Omental fat pad (tissue), 3 donors: ENCODE measurements at regions not wholly inside any gene's neighbourhood (a gene's known extent, or its start where the extent isn't known, plus 50 kb on each side); places are given as distances from the start of the nearest gene placed in this dataset.
A peak's percentile ranks its signal among the peaks of the same experiment; 100 is the strongest.

Source experiments
- ATAC-seq: fragments of 150-250 bp; one replicate; pipeline ENCODE4 v1.9.1; 2016; ENCODE audit warnings: mild to moderate bottlenecking, moderate library complexity; ENCODE audit not compliant: low FRiP score
- DNase-seq: peaks from one replicate; pipeline ENCODE4 v3.0.0-alpha.2; 2019; ENCODE audit warnings: low spot score
- TF ChIP-seq, protein P1 (sequence below), 3 donors: fragments of 450-650 bp; IDR thresholded peaks; one replicate each; pipeline ENCODE4 v1.5.1; 2016 to 2017; ENCODE audit warnings: antibody characterized with exemption in 3 of 3, mild to moderate bottlenecking in 3 of 3, moderate library complexity in 2 of 3

DNA sequence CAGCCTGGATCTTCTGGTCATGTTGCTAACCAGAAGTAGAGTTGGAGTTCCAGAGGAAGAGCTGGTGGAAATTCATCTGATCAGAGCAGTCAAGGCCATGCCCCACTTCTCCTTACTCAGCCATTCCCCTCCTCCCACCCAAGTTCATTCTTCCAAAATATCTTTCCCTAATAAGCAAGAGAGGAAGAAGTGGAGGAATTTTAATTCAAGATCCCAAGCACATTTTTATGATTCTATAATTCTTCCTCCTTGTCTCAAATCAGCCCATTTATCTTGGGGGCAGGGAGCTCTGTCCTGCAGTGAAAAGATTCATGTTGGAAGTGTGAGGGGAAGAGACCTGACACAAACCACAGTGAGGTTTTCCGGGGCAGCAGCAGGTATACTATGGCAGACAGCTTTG is 85.0 kb upstream of the GALNT15 start:
- ATAC-seq (peak; percentile 5), DNase-seq (no peak)
- TF ChIP-seq, protein P1, sequence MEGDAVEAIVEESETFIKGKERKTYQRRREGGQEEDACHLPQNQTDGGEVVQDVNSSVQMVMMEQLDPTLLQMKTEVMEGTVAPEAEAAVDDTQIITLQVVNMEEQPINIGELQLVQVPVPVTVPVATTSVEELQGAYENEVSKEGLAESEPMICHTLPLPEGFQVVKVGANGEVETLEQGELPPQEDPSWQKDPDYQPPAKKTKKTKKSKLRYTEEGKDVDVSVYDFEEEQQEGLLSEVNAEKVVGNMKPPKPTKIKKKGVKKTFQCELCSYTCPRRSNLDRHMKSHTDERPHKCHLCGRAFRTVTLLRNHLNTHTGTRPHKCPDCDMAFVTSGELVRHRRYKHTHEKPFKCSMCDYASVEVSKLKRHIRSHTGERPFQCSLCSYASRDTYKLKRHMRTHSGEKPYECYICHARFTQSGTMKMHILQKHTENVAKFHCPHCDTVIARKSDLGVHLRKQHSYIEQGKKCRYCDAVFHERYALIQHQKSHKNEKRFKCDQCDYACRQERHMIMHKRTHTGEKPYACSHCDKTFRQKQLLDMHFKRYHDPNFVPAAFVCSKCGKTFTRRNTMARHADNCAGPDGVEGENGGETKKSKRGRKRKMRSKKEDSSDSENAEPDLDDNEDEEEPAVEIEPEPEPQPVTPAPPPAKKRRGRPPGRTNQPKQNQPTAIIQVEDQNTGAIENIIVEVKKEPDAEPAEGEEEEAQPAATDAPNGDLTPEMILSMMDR (IDR thresholded peaks at IDR 0.05), result no peak

DNA sequence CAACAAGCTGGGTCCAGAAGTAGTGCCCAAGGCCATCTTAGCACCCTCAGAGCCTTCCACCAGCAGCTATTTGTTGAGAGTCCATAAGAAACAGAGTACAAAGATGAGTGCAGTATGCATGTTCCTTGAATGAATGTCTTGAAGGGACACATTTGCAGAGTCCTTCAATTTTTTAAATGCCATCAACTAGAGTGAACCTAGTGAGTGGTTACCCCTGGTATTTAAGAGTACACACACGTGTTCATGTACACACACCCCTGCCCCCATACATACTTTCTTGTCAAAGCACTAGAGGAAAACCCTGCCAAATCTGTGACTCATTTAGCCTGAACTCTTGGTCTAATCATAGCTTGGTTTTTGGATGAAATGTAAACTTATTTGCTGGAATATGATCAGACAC is 84.5 kb upstream of the GALNT15 start:
- no peak for DNase-seq
- peak; percentile 87 for ATAC-seq
- TF ChIP-seq, protein P1 (IDR thresholded peaks at IDR 0.05), result no peak

DNA sequence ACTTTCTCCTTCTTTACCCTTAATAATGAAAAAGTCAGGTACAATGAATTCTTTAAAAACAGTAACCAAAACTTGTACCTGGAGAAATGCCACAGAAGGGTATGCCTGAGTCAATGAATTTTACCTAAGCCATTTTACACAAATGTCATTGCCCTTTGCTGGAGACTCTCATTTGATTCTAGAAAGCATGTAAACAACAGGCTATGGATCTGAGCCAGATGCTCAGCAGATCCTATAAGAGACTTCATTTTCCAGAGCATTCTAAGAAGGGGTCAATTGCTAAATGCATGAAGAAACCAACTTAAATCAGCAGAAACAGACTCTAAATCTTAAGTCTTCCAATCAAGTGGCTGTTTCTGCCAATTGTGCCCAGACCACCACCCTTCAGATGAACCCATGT is 83.8 kb upstream of the GALNT15 start:
- DNase-seq (no peak), ATAC-seq (no peak)
- TF ChIP-seq, protein P1 (IDR thresholded peaks at IDR 0.05), result no peak

DNA sequence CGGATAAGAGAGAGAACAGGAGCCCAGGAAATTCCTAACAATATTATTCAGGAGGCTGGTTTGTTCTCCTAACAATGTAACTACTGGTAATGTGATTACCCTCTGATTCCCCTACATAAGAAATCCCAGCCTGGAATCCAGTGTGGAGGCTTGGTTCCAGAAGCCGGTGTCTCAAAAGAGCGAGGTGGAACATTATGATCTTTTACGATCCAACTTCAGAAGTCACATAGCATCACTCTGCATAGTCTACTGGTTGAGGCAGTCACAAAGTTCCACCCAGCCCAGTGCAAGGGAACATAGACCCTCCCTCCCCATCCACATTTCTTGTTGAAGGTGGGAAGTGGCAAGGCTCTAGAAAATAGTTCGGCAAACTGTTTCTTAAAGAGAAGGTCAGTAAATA is 81.6 kb upstream of the GALNT15 start:
- ATAC-seq (no peak), DNase-seq (no peak)
- TF ChIP-seq, protein P1 (IDR thresholded peaks at IDR 0.05), result no peak

DNA sequence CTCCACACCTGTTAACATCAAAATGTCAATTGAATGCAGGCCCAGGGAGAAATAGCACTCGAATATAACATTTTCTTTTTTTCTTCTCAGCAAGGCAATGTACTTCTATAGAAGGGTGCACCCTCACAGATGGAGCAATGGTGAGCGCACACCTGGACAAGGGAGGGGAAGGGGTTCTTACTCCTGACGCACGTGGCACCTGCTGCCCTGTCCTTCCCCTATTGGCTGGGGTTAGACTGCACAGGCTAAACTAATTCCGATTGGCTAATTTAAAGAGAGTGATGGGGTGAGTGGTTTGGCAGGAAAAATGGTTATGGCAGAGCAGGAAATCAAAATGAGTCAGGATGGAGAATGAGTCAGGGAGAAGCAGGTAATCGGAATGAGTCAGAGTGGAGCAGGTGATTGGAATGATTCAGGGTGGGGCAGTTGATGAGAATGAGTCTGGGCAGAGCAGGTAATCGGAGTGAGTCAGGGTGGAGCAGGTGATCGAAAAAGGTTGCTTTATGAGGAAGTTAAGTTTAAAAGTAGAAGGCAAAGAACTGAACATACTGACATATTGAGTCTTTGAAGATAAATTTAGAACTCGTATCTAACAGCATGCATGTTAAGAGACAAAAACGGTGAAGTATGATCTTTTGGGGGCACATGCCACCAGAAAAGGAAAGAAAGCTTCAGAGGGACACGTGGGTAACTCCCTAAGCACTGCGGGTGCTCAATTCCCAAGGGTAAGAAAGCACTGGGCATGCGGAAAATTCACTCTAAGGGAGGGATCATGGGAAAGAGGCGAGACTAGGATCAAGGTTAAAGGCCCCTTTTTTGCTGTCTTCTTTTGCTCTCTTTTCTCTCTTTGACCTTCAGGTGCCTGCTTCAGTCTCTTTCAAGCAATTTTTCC is 72.9 kb upstream of the GALNT15 start:
- TF ChIP-seq, protein P1 (IDR thresholded peaks at IDR 0.05), result no peak
- ATAC-seq, result peak; percentile 72
- peak; percentile 38 for DNase-seq

DNA sequence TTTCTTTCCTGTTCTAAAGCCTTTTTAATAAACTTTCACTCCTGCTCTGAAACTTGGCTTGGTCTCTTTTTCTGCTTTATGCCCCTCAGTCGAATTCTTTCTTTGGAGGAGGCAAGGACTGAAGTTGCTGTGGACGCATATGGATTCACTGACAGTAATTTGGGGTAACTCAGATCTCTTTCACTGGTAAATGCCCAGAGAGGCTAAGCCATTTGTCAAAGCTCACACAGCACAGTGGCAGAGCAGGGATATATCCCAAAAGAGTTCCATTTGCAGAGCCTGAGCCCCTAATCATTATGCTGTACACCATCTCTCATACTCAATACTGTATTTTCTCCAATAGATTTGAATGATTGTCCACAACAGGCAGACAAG is 72.3 kb upstream of the GALNT15 start:
- no peak for ATAC-seq
- TF ChIP-seq, protein P1 (IDR thresholded peaks at IDR 0.05), result no peak
- no peak for DNase-seq

DNA sequence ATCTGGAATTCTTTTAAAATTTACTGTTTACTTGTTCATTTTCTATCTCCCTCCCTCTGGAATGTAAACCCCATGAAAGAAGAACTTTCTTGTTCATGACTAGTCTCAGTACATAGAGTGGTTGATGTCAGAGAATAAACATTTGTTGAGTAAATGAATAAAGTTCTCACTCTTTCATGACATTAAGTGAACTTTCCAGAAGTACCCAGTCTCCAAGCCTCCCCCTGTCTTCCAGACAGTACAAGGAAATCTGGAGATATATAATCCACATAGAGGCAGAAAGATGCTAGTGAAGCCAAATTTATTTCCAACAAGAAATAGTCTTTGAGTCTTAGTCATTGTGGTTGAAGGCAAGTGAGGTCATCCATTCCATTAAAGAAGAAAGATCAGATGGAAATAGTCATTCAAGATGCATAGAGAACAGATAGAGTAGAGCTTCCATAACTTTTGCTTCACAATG is 71.5 kb upstream of the GALNT15 start:
- peak; percentile 69 for ATAC-seq
- DNase-seq, result no peak
- TF ChIP-seq, protein P1 (IDR thresholded peaks at IDR 0.05), result no peak
